Right lobe of liver (tissue), 6 donors: ENCODE measurements at regions not wholly inside any gene's neighbourhood (a gene's known extent, or its start where the extent isn't known, plus 50 kb on each side); places are given as distances from the start of the nearest gene placed in this dataset.

ENCODE experiments used
- ATAC-seq, 4 donors: fragments of 200-7000 bp; cut with Tn5 transposase; one replicate each; pipeline ENCODE4 v1.9.1; 2020; ENCODE audit warnings: mild to moderate bottlenecking in 4 of 4, moderate library complexity in 4 of 4
- DNase-seq, 3 donors: peaks; one replicate each; pipeline ENCODE4 v3.0.0-alpha.2; 2020
- H3K27ac ChIP-seq, 3 donors: fragments of 200-600 bp; one replicate each; pipeline ENCODE4 v1.8.0; 2022
- H3K27me3 ChIP-seq, 2 donors: fragments of 200-600 bp; one replicate each; pipeline ENCODE4 v1.8.0; 2022
- H3K36me3 ChIP-seq, 4 donors: fragments of 200-600 bp; sonication (generic) in 1 of 4; one replicate each; pipeline versions ENCODE4 v1.5.1 to v1.8.0; 2017 to 2022; ENCODE audit warnings: control low read depth in 1 of 4
- H3K4me1 ChIP-seq, 4 donors: fragments of 200-600 bp; sonication (generic) in 1 of 4; one replicate each; pipeline versions ENCODE4 v1.5.1 to v1.8.0; 2017 to 2022; ENCODE audit warnings: control low read depth in 1 of 4
- H3K4me3 ChIP-seq, 3 donors: fragments of 200-600 bp; one replicate each; pipeline ENCODE4 v1.8.0; 2022
- H3K9me3 ChIP-seq, 4 donors: fragments of 200-600 bp; sonication (generic) in 1 of 4; one replicate each; pipeline versions ENCODE4 v1.5.1 to v1.8.0; 2017 to 2022; ENCODE audit warnings: control low read depth in 1 of 4
- CTCF ChIP-seq, 4 donors: fragments of 200-600 bp in 3 of 4; fragments of 450-650 bp in 1 of 4; IDR thresholded peaks; one replicate each; pipeline versions ENCODE4 v1.5.1 to v1.8.0; 2016 to 2022; ENCODE audit warnings: antibody characterized with exemption in 4 of 4, mild to moderate bottlenecking in 2 of 4
- POLR2A ChIP-seq: fragments of 450-650 bp; IDR thresholded peaks from one replicate; pipeline ENCODE4 v1.6.1; 2017; ENCODE audit warnings: antibody characterized with exemption, mild to moderate bottlenecking
- WGBS: methylation state at CpG from one replicate; pipeline ENCODE4 v1.1.6; 2018; ENCODE audit warnings: low coverage, low lambda C conversion rate; ENCODE audit not compliant: insufficient coverage; ENCODE audit errors: missing lambda C conversion rate; 5-methylcytosine and 5-hydroxymethylcytosine counted together
- intact Hi-C, 2 donors: fragments of 100-400 bp; cut with DNase I; formaldehyde crosslinking; loops; one replicate each; pipeline versions ENCODE4 v1.11.2 to v1.14.1; 2022
- donor health status: DM: no; HTN: yes; CAD: no.
- donor health status: DM: no; HTN: no; CAD: no.
- donor health status: DM: no; HTN: no; CAD: no.
- donor health status: DM: no; HTN: yes; CAD: no.
- donor health status: DM: no; HTN: yes; CAD: no.

GRCh38 chr4:24102621-24103020 lies 212.8 kb upstream of the PPARGC1A start:
- Histone ChIP-seq H3K4me3 (no peak overlapping the region), H3K9me3 (no peaks in the 10 kb centered on the region), H3K27ac (no peak overlapping the region), H3K36me3 (no peaks in the 10 kb centered on the region), H3K27me3 (no peaks in the 10 kb centered on the region), H3K4me1 (peaks cover 0 to 18% (median 7%) of the 10 kb centered on the region in 4 donors)
- ATAC-seq (no peak), DNase-seq (no peak)
- TF ChIP-seq POLR2A (no peak), CTCF (IDR thresholded peaks at IDR 0.05) (no peak)
- intact Hi-C loops = no loop called here
- WGBS = 87% methylated on average over 4 of the region's 4 CpGs

- H3K27me3 ChIP-seq = no peaks in the 10 kb centered on the region
- no peaks in the 10 kb centered on the region for H3K36me3 ChIP-seq
- no peak for TF ChIP-seq CTCF (IDR thresholded peaks at IDR 0.05)
- no peak for TF ChIP-seq POLR2A
- no peak overlapping the region for H3K27ac ChIP-seq
- no peaks in the 10 kb centered on the region for H3K4me1 ChIP-seq
- ATAC-seq = no peak
- intact Hi-C loops = no loop called here
- no peaks in the 10 kb centered on the region for H3K9me3 ChIP-seq
- DNase-seq = no peak
- H3K4me3 ChIP-seq = no peak overlapping the region
- WGBS = 64% methylated on average over 2 of the region's 2 CpGs
These were observed 206.8 kb upstream of the PPARGC1A start for GRCh38 chr4:24096603-24097002.

- ATAC-seq = no peak
- Histone ChIP-seq H3K4me1 (no peaks in the 10 kb centered on the region), H3K27me3 (no peaks in the 10 kb centered on the region), H3K9me3 (no peaks in the 10 kb centered on the region), H3K4me3 (no peak overlapping the region), H3K36me3 (no peaks in the 10 kb centered on the region), H3K27ac (no peak overlapping the region)
- intact Hi-C loops = no loop called here
- WGBS = 78% methylated on average over 2 of the region's 2 CpGs
- DNase-seq = no peak
- TF ChIP-seq POLR2A = no peak
- TF ChIP-seq CTCF (IDR thresholded peaks at IDR 0.05) = no peak
These were observed 204.9 kb upstream of the PPARGC1A start for GRCh38 chr4:24094726-24095125.

- ATAC-seq = no peak
- TF ChIP-seq CTCF (IDR thresholded peaks at IDR 0.05) (no peak), POLR2A (no peak)
- intact Hi-C loops = no loop called here
- no peaks in the 10 kb centered on the region for H3K36me3 ChIP-seq
- H3K4me3 ChIP-seq = no peak overlapping the region
- DNase-seq = no peak
- H3K9me3 ChIP-seq = no peaks in the 10 kb centered on the region
- H3K27ac ChIP-seq = no peak overlapping the region
- no peaks in the 10 kb centered on the region for H3K27me3 ChIP-seq
- WGBS = 79% methylated on average over 2 of the region's 2 CpGs
- no peaks in the 10 kb centered on the region for H3K4me1 ChIP-seq
These were observed 203.6 kb upstream of the PPARGC1A start for GRCh38 chr4:24093446-24093845.

- DNase-seq (no peak), ATAC-seq (no peak)
- Histone ChIP-seq H3K36me3 (no peaks in the 10 kb centered on the region), H3K9me3 (no peaks in the 10 kb centered on the region), H3K4me1 (no peaks in the 10 kb centered on the region), H3K27me3 (no peaks in the 10 kb centered on the region), H3K4me3 (no peak overlapping the region), H3K27ac (no peak overlapping the region)
- intact Hi-C loops = no loop called here
- 91% methylated on average over 5 of the region's 6 CpGs for WGBS
- TF ChIP-seq POLR2A (no peak), CTCF (IDR thresholded peaks at IDR 0.05) (no peak)
These were observed 201.9 kb upstream of the PPARGC1A start for GRCh38 chr4:24091639-24092233.
